Skeletal muscle tissue (tissue), 3 donors: ENCODE measurements at regions not wholly inside any gene's neighbourhood (a gene's known extent, or its start where the extent isn't known, plus 50 kb on each side); places are given as distances from the start of the nearest gene placed in this dataset.

Source experiments
- H3K27ac ChIP-seq: one replicate; pipeline ENCODE4 v1.7.0; 2013; ENCODE audit warnings: mild to moderate bottlenecking, low read depth, low read length, inconsistent platforms
- H3K27me3 ChIP-seq, 3 donors: one replicate each; pipeline ENCODE4 v1.7.0; 2013; ENCODE audit warnings: low read length in 3 of 3; ENCODE audit not compliant: control insufficient read depth in 3 of 3, insufficient read depth in 3 of 3
- H3K36me3 ChIP-seq, 3 donors: one replicate each; pipeline ENCODE4 v1.7.0; 2013; ENCODE audit warnings: low read length in 3 of 3; ENCODE audit not compliant: control insufficient read depth in 3 of 3, insufficient read depth in 3 of 3
- H3K4me1 ChIP-seq, 3 donors: one replicate each; pipeline ENCODE4 v1.7.0; 2013; ENCODE audit warnings: low read length in 3 of 3, mild to moderate bottlenecking in 3 of 3; ENCODE audit not compliant: control insufficient read depth in 3 of 3, insufficient read depth in 3 of 3
- H3K4me3 ChIP-seq, 3 donors: one replicate each; pipeline ENCODE4 v1.7.0; 2013; ENCODE audit warnings: low read length in 3 of 3
- H3K9ac ChIP-seq, 3 donors: one replicate each; pipeline ENCODE4 v1.7.0; 2013; ENCODE audit warnings: low read length in 3 of 3, mild to moderate bottlenecking in 3 of 3, moderate library complexity in 2 of 3, low read depth in 1 of 3
- H3K9me3 ChIP-seq, 3 donors: one replicate each; pipeline ENCODE4 v1.7.0; 2013; ENCODE audit warnings: low read length in 3 of 3; ENCODE audit not compliant: control insufficient read depth in 3 of 3
- donor health status: Osteomylitis.

GRCh38 chr9:91084896-91085516, 276.7 kb downstream of the AUH start:
- no peaks in the 10 kb centered on the region for H3K9me3 ChIP-seq
- no peak overlapping the region for H3K9ac ChIP-seq
- no peak overlapping the region for H3K27ac ChIP-seq
- H3K4me3 ChIP-seq, result no peak overlapping the region
- H3K36me3 ChIP-seq, result no peaks in the 10 kb centered on the region
- no peaks in the 10 kb centered on the region for H3K27me3 ChIP-seq
- peaks cover 0 to 9% (median 0%) of the 10 kb centered on the region in 3 donors for H3K4me1 ChIP-seq

DNA sequence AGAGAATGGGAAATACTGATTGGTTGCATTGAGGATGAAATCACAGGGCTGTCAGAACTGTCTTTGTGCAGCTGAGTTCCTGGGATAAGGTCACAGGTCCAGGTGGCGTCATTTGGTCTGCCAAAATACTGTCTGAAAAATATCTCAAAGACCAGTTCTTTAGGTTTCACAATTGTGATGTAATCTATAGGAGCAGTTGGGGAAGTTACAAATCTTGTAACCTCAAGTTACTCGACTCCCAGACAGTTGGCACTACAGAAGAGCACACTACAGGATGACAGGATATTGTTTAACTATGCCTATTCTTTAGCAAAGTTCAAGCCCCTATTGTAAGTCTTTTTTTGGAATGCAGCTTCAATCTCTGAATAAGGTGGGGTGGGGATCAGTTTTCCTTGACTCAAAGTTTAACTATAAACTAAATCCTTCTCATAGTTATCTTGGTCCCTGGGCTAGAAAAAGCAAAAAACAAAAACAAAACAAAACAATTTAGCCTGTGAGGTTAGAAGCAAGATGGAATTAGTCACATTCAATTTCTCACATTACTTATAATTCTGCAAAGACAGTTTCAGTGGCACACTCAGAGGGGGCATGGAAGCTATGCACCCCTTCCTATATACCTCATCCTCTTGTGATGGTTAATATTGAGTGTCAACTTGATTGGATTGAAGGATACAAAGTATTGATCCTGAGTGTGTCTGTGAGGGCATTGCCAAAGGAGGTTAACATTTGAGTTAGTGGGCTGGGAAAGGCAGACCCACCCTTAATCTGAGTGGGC, 276.0 kb downstream of the AUH start:
- H3K9me3 ChIP-seq, result no peaks in the 10 kb centered on the region

DNA sequence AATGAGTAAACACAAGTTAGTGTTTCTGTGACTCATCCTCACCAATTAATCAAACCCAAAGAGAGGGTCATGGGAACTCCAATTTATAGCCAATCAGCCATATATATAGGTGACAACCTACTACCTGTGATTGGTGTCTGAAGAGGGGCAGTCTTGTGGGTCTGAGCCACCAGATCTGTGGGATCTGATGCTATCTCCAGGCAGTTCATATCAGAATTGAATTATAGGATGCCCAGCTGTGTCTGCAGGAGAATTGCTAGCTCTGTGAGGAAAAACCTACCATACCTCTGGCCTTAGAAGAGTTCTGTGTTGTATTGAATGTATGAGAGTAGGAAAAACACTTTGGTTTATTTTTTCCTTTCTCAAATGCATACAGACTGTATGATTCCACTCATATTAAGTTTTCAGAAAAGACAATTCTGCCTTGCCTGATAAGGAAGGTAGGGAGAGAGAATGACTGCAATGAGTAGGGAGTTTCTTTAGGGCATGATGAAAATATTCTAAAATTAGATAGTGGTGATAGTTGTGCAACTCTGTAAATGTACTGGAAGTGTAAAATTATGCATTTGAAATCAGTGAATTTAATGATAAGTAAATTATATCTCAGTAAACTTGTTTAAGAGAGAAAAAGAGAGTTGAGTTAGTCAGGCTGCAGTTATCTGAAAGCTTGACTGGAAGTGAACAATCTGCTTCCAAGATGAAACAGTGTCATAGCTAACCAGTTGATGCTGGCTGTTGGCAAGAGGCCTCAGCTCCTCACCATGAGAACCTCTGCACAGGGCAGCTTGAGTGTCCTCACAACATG, 274.9 kb downstream of the AUH start:
- Histone ChIP-seq H3K27me3 (no peaks in the 10 kb centered on the region), H3K9me3 (no peaks in the 10 kb centered on the region), H3K27ac (no peak overlapping the region), H3K9ac (no peak overlapping the region), H3K4me1 (peaks cover 0 to 11% (median 6%) of the 10 kb centered on the region in 3 donors), H3K36me3 (no peaks in the 10 kb centered on the region), H3K4me3 (no peak overlapping the region)

More for the DNA sequence above, 276.0 kb downstream of the AUH start:
- Histone ChIP-seq H3K27ac (no peak overlapping the region), H3K4me1 (peaks cover 0 to 11% (median 0%) of the 10 kb centered on the region in 3 donors), H3K36me3 (no peaks in the 10 kb centered on the region), H3K4me3 (no peak overlapping the region), H3K27me3 (no peaks in the 10 kb centered on the region), H3K9ac (no peak overlapping the region)

DNA sequence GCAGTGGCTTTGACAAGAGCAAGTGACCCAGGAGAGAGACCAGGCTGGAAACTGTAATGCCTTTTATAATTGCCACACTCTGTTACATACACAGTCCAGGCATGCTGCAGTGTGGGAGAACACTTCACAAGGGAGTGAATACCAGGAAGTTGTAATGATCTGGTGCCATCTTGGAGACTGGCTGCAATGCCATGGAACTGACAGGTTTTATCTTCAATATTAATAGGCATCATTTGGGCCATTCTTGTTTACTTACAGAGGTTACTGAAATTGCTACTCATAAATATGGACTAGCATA, 274.3 kb downstream of the AUH start:
- Histone ChIP-seq H3K27me3 (no peaks in the 10 kb centered on the region), H3K4me3 (no peak overlapping the region), H3K9ac (no peak overlapping the region), H3K36me3 (no peaks in the 10 kb centered on the region), H3K4me1 (peaks cover 0 to 11% (median 6%) of the 10 kb centered on the region in 3 donors), H3K27ac (no peak overlapping the region), H3K9me3 (no peaks in the 10 kb centered on the region)

DNA sequence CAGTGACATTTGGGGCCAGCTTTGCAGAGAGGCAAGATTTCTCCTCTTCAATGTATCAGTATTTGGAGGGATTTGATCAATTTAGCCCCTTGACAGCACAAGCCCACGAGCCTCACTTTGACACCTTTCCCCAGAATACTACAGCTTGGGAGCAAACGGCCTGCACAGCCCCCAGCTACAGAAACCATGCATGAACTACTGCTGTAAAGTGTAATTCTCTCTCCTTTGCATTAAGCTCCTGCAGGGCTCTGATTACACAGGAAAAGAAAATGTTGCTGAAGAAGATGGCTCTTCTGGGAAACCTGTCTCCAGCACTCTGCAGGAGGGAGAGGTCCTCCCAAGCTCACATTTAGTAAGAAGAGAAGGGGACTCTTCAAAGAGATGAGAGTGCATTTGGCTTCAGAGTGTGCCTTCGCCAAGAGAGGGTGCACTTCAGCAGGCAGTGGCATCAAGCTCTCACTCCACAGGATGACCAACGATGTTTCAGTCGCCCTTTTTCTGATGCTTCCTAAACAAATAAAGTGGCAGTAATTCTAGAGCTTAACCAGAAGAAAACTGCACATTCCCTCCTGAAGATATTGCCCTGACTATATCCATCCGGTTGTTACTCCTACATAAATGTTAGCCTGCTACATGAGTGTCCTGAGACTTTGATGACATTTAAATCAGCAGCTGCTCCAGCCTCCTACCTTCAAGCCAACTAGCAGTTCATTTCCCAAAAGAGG, 272.2 kb downstream of the AUH start:
- H3K9me3 ChIP-seq, result peaks cover 0 to 2% (median 0%) of the 10 kb centered on the region in 3 donors
- H3K4me1 ChIP-seq, result peaks cover 0 to 11% (median 6%) of the 10 kb centered on the region in 3 donors
- no peaks in the 10 kb centered on the region for H3K36me3 ChIP-seq
- H3K27ac ChIP-seq, result no peak overlapping the region
- H3K9ac ChIP-seq, result no peak overlapping the region
- no peak overlapping the region for H3K4me3 ChIP-seq
- no peaks in the 10 kb centered on the region for H3K27me3 ChIP-seq

DNA sequence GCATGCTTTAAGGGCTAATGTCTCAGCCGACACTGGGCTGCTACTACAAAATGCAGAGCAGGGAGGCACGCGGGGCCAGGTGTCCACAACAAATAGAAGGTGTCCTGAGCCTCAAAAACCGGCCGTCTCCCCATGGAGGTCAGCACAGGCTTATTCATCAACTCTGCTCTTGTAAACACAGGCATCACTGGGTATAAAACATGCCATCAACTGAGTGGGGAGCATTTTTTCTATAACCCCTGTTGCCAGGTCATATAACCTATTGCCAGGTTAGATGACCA, 271.6 kb downstream of the AUH start:
- Histone ChIP-seq H3K9me3 (peaks cover 0 to 2% (median 0%) of the 10 kb centered on the region in 3 donors), H3K4me1 (peaks cover 0 to 11% (median 6%) of the 10 kb centered on the region in 3 donors), H3K36me3 (no peaks in the 10 kb centered on the region), H3K27ac (no peak overlapping the region), H3K27me3 (no peaks in the 10 kb centered on the region), H3K9ac (no peak overlapping the region), H3K4me3 (no peak overlapping the region)

DNA sequence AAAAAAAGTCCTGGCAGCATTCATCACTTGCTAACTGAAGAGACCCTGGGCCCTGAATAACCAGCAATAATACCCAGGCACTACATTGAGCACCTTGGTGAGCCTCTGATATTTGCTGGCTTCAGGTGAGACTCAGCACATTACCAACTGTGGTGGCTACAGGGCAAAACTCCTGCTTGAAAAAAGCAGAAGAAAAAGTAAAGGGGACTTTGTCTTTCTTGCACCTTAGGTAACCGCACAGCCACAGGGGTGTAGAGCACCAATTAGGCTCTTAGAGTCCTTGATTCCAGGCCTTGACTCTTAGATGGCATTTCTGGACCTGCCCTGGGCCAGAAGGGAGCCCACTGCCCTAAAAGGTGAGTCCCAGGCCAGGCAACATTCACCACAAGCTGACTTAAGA, 269.5 kb downstream of the AUH start:
- no peaks in the 10 kb centered on the region for H3K27me3 ChIP-seq
- H3K4me3 ChIP-seq, result no peak overlapping the region
- no peak overlapping the region for H3K27ac ChIP-seq
- no peaks in the 10 kb centered on the region for H3K36me3 ChIP-seq
- no peak overlapping the region for H3K9ac ChIP-seq
- H3K9me3 ChIP-seq, result peaks cover 0 to 2% (median 0%) of the 10 kb centered on the region in 3 donors
- peaks cover 0 to 7% (median 6%) of the 10 kb centered on the region in 3 donors for H3K4me1 ChIP-seq

DNA sequence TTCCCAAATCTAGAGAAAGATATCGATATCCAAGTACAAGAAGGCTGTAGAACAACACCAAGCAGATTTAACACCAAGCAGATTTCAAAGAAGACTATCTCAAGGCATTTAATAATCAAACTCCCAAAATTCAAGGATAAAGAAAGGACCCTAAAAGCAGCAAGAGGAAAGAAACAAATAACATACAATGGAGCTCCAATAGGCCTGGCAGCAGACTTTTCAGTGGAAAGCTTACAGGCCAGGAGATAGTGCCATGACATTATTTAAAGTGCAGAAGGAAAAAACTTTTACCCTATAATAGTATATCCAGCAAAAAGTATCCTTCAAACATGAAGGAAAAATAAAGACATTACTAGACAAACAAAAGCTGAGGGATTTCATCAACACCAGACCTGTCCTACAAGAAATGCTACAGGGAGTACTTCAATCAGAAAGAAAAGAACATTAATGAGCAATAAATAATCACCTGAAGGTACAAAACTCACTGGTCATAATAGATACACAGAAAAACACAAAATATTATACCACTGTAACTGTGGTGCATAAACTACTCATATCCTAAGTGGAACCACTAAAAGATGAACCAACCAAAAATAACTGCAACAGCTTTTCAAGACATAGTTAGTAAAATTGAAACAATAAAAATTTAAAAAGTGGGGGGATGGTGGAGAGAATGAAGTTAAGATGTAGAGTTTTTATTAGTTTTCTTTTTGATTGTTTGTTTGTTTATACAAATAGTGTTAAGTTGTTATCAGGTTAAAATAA, 267.2 kb downstream of the AUH start:
- H3K4me3 ChIP-seq, result no peak overlapping the region
- peaks cover 0 to 2% (median 0%) of the 10 kb centered on the region in 3 donors for H3K9me3 ChIP-seq
- H3K36me3 ChIP-seq, result no peaks in the 10 kb centered on the region
- H3K27ac ChIP-seq, result no peak overlapping the region
- H3K4me1 ChIP-seq, result peaks cover 7 to 12% (median 10%) of the 10 kb centered on the region in 3 donors
- H3K27me3 ChIP-seq, result no peaks in the 10 kb centered on the region
- H3K9ac ChIP-seq, result no peak overlapping the region

GRCh38 chr9:91098203-91098850, 263.4 kb downstream of the AUH start:
- no peak overlapping the region for H3K4me3 ChIP-seq
- H3K4me1 ChIP-seq, result peaks cover 25 to 33% (median 29%) of the 10 kb centered on the region in 3 donors
- H3K27ac ChIP-seq, result peak overlapping the region; percentile 10
- peaks cover 0 to 2% (median 0%) of the 10 kb centered on the region in 3 donors for H3K9me3 ChIP-seq
- no peaks in the 10 kb centered on the region for H3K27me3 ChIP-seq
- H3K9ac ChIP-seq, result no peak overlapping the region
- no peaks in the 10 kb centered on the region for H3K36me3 ChIP-seq
